Right ventricle myocardium superior (tissue), 1 donor: ENCODE measurements at regions not wholly inside any gene's neighbourhood (a gene's known extent, or its start where the extent isn't known, plus 50 kb on each side); places are given as distances from the start of the nearest gene placed in this dataset.

Experiments used
- ATAC-seq: fragments of 200-7000 bp; cut with Tn5 transposase; one replicate; pipeline ENCODE4 v1.9.1; 2020; ENCODE audit warnings: mild to moderate bottlenecking; ENCODE audit not compliant: poor library complexity
- DNase-seq: peaks from one replicate; pipeline ENCODE4 v3.0.0-alpha.2; 2020
- intact Hi-C: fragments of 100-400 bp; cut with DNase I; formaldehyde crosslinking; loops from one replicate; pipeline ENCODE4 v1.11.2; 2022
- donor health status: DM: no; HTN: yes; CAD: no; lungs with severe emphysema.

DNA sequence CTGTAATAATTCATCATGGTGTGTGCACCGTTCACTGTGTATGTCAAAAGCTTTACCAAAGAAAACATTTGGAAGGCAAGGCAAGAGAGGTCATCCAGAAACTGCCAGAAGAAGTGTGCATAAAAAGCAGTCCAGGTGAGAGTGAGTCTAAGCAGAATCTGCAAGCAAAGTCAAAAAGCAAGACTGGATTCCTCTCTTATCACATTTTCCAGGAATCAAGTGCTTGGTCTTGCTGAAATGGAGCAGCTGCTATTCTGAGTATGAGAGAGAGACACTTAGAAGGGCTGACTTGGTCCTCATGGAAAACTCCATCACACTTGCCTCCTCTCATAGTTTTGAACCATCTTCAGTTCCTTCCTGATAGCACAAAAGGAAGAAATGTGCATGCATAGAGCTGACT lies 231.3 kb downstream of the ANAPC1 start:
- ATAC-seq (no peak), DNase-seq (no peak)
- intact Hi-C loops = no loop called here

DNA sequence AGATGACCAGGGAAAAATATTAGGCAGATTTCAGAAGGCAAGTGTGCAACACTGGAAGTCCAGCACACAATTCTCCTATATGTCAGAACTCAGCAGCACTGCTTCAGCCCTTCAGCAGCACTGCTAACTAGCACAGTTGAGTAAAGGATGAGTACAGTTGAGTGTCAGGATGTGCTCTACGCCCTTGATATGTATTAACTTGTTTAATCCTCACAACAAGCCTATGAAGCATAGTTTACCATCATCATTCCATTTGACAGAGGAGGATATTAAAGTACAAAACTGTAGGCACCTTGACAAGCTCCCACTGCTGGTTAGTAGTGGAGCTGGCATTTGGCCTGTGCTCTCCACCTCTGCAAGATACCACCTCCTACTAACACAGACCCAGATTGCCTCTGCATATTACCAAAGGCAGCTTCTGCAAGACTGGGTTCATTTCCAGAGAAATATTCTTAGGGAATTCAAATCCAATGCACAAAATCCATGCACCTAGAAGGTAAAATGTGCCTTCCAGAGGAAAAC lies 230.8 kb downstream of the ANAPC1 start:
- DNase-seq (no peak), ATAC-seq (no peak)
- intact Hi-C loops = no loop called here

DNA sequence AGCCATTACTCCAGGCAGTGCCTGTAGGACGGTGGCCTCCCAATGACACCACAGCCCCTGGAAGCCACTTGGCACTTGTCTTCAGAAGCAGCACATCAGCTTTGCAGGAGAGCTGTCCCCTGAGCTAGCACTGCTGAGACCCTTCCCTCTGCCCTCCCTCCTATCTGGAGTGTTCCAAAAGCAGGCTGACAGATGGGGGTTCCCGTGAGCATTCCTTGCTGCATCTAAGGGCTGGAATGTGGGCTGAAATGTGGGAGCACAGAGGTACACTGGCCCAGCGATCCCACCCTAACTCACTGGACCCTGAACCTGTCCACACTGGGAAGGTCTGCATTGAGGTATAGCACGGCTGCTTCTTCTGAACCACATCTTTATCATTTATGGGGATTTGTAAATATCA lies 230.1 kb downstream of the ANAPC1 start:
- DNase-seq (no peak), ATAC-seq (no peak)
- intact Hi-C loops = no loop called here

DNA sequence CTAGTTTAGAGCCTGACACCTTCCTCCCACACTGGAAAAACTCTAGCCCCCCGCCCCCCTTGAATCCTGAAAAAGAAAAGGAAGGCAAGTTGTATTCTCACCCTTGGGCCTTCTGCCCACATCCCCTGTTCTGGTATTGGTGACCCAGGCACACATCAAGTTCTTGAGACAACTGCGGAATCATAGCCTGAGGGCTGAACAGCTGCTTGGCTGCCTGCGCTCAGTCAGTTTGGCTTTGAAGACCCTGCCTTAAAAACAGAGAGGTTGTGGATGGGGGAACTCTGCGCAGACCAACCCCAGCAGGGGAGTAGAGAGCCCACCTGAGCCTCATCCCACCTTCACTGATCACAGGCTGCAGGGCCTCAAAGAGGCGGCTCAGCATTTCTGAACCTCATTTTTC lies 229.2 kb downstream of the ANAPC1 start:
- intact Hi-C loops = no loop called here
- DNase-seq (no peak), ATAC-seq (no peak)

DNA sequence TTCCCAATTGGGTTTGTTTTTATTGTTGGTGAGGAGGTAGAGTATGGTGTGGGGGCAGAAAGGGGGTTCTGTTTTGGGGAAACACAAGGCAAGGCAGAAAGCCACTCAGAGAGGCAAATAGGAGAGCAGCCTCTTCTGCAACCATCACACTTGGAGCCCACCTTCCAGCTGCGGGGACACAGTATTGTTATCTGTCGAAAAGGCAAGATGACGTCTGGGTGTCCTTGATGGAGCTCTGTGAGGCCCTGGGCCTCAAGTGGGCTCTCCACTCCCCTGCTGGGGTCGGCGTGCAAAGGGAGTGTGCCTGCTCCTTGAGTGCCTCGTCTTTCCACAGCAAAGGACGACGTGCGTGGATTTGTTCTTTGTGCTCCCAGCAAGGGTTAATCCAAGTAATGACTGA lies 227.6 kb downstream of the ANAPC1 start:
- intact Hi-C loops = no loop called here
- DNase-seq = no peak

DNA sequence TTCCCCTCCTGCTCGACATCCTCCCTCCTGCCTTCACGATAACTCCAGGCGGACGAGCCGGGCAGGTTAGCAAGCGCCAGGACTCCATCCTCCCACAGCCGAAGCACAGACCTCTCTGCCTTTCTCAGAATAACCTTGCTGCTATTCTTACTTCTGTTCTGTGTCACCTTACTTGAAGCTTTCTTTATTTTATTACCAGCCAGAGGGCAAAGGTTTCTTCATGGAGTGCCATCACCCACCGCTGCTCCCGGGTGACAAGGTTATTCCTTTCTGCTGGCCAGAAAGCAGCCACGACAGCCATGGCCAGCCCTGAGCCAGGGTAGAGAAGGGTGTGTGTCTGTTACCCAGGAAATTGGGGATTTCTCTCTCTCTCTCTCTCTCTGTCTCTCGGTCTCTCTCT lies 227.1 kb downstream of the ANAPC1 start:
- no peak for ATAC-seq
- intact Hi-C loops = no loop called here
- DNase-seq = no peak

More for the DNA sequence above, 227.6 kb downstream of the ANAPC1 start:
- ATAC-seq = no peak

DNA sequence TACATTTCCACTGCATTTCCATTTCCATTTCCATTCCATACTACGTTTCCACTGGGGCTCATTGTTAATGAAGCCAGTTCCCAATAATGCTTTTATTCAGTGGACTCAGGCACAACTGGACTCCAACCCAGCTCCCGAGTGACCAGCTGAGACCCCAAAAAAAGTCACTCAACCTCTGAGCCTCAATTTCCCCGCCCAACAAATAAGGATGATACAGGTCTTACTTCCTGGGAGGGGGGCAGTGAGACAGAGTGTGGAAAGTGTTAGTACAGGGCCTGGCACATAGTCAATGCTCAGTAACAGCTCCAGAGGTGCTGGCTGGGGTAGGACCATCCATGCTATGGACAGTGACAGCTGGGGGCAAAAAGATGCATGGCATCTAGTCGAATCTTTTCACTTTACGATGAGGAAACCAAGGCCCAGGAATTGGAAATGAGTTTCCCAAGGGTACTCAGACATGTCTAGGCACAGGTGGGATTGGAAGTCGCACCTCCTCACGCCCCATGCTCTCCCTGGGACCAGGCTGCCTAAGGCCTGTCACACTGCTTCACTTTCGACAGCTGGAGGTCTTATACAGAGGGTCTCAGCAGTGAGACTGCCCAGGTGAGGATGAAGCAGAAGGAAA lies 226.5 kb downstream of the ANAPC1 start:
- no peak for ATAC-seq
- DNase-seq = no peak
- intact Hi-C loops = no loop called here

DNA sequence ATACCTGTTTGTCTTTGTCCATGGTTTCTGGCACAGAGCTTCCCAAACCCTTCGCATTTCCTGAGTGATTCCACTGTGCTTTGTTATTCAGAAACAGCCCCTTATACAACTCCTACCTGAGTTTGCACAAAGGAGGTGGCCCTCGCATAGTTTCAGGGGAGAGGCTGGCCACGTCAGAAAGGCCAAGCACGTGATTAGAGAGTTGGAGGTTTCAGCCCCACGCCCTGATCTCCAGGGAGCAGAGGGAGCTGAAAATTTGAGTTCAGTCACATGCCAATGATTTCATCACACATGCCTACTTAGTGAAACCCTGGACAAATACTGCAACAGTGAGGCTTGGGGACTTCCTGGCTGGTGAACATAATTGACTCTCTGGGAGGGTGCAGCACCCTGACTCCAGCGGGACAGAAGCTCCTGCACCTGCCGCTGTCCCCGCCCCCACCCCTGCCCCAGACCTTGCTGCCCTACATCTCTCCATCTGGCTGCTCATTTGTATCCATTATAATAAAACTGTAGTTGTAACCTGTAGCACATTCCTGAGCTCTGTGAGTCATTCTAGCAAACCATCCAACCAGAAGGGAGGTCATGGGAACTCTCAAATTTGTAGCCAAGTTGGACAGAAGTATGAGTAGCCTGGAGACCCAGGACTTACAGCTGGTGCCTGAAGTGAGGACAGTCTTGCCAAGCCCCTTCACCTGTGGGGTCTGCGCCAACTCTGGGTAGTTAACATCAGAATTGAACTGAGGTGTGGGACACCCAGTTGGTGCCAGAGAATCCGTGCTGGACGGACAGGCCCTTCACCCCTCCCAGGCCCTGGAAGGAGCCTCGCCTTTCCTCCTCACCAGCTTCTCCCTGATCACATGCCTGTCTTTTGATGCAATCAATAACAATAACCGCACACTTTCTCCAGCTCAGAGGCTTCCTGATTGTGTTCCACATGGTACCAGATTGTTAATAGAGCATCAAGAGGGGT lies 224.3 kb downstream of the ANAPC1 start:
- intact Hi-C loops = loop anchor here (10.0 kb wide), 1 partner anchor 545 kb away; no protein-coding TSS in a partner anchor
- peak; percentile 87 for ATAC-seq
- peak; percentile 78 for DNase-seq

DNA sequence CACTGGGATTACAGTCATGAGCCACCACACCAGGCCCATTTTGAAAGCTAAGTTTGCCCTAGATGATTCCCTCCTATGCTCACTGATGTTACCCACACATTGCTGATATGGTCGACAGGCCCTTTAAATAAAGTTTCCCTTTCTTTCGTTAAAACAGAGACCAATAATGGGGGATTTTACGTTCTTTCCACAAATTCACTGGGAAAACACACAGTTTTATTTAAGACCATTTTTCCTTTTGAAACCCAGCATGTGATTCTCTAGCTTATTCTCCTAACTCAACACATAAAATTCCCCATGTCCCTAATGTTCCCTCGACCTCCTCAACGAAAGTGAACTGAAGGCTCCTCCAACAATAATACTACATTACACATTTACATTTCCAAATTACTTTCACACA lies 223.2 kb downstream of the ANAPC1 start:
- ATAC-seq (no peak), DNase-seq (no peak)
- intact Hi-C loops = loop anchor here (10.0 kb wide), 1 partner anchor 546 kb away; no protein-coding TSS in a partner anchor

DNA sequence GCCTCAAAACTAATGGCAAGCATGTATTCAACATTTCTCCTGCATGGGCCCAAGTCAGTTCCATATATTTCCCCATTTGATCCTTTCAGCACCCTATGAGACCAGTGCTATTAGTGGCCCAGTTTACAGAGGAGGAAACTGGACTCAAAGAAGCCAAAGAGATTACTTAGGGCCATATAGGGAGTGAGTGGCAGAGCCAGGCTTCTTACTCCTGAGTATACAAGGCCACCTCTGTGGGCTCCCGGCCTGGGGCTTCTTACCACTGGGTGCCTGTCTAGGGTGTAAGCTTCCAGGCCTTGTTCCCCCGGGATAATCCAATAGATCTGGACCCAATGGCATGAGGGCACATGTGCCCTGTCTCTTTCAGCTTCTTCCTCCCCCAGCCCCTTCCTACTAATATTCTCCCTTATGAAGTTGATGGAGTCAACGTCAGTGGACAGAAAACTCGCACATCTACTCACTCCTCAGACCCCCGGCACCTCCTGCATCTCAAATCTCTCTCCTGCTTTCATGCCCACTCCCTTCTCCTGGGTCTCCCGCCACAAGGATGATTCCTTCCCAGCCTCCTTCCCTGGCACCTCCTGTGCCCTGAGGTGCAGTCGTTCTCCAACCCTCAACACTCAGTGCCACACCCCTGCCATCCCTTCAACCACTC lies 222.6 kb downstream of the ANAPC1 start:
- ATAC-seq = no peak
- DNase-seq = no peak
- intact Hi-C loops = loop anchor here (10.0 kb wide), 1 partner anchor 547 kb away; no protein-coding TSS in a partner anchor

DNA sequence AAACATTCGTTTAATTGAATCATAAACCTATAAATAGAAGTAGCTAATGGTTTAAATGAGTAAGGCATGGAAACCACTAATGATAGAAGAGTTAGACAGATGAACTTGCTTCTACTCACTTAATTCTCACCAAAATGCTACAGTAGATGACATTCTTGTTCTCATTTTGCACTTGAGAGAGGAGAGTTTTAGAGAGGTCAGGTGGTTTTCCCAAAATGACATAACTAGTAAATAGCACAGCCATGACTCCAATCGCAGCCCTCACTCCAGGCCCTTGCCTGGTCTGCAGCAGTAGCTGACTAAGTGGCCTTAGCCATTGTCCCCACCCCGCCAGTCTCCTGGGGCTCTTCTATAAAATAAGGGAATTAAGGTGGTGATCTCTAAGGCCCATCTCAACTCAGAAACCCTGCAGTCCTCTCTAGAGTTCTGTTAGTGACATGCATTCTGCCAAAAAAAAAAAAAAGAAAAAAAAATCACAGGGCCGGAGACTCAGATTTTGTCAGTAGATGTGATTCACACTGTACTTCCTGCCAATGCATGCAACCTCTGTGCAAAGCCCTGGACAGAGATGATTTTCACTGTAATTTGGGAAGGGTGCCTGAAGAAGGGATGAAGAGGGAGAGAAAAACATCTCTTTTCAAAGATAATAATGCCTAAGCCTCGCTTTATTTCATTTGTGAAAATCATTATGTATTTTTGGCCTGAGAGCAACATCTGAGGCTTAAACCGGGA lies 221.8 kb downstream of the ANAPC1 start:
- no peak for ATAC-seq
- intact Hi-C loops = loop anchor here (10.0 kb wide), 1 partner anchor 547 kb away; no protein-coding TSS in a partner anchor
- no peak for DNase-seq

DNA sequence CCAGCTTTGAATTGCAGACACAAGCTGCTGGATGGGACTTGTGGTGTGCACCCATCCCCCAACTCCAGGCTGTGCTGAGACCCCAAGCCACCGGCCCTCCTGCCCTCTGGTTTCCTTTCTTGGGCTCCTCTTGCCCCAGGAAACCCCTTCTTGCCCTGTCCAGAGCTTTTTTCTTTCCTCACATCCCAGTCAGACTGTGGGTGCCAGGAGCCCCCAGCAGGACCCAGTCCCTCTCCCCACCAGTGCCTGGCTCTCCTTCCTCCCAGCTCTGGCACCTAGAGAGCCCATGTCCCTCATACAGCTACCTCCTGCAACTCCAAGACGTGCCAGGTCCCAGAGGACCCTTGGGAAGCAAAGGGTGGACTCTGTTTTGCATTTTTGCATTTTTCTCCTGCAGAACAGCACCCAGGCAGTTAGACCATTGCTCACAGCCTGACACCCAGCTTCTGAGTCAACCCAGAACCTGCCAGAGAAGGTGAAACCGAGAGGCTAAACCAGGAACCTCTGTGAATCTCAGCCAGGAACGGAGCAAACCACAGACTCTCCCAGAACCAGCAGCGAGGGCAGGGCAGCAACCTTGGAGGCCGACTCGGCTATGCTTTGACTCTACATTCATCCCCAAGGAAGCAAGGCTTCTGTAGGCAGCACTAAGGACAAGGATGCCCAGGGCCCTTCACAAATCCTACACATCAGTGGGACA lies 221.1 kb downstream of the ANAPC1 start:
- intact Hi-C loops = loop anchor here (10.0 kb wide), 1 partner anchor 548 kb away; no protein-coding TSS in a partner anchor
- ATAC-seq (no peak), DNase-seq (no peak)

DNA sequence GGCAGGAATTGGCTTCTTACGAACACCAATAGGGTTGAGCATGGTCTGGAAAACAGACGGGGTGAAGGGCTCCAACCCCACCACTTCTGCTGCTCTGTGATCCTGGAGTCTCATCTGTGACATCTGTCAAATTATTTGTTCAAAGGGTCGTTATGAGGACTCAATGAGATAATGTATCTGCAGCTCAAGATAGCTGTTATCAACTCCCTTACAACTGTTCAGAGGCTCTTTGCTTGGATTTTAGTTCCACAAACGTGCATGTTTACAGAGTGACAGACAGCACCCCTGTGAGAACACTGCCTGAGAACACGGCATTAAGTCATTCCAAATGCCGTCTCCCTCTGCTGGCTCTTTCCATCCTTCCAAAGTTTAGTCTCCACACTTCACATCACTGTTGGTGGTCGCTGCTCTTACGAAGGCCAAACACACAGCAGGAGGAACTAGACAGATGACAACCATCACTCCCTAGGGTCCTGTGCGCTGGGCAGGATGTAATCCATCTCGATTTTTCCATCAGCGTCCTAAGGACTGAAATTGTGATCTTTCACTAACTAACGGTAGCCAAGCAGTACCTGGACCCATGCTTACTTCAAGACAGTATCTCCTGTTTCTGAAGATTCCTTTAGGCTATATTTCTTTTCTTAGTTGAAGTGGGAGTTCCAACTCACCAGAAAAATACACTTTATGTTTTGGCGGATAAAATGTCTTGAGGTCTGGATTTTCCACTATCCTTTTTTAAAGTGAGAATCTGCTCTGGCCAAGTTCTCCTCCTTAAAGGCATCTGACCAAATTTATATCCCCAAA lies 220.3 kb downstream of the ANAPC1 start:
- no peak for DNase-seq
- ATAC-seq = no peak
- intact Hi-C loops = loop anchor here (10.0 kb wide), 1 partner anchor 549 kb away; no protein-coding TSS in a partner anchor

DNA sequence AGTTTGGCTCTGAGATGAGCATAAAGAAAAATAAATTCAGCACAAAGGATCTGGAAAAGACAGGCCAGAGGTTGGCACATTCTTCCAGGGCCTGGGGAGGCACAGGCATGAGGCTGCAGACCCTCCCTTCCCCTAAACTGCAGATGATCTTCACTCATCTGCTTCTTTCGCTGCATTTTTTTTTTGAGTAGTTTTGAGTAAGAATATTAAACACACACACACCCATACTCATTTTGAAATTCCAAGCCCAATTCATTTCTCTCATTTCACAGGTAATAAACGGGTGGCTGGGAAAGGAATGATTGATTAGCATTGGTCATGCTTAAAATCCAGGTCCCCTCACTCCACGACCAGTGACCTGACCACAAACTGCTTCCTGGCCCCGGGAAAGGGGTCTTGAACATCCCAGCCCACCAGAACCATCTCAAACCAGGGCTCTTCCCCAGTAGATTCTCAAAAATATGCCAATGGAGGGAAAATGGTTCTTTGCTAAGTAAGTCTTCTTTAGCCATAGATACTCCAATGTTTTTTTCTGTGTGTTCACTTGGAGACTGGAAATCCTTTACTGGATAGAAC lies 219.6 kb downstream of the ANAPC1 start:
- ATAC-seq (no peak), DNase-seq (no peak)
- intact Hi-C loops = loop anchor here (10.0 kb wide), 1 partner anchor 550 kb away; no protein-coding TSS in a partner anchor

DNA sequence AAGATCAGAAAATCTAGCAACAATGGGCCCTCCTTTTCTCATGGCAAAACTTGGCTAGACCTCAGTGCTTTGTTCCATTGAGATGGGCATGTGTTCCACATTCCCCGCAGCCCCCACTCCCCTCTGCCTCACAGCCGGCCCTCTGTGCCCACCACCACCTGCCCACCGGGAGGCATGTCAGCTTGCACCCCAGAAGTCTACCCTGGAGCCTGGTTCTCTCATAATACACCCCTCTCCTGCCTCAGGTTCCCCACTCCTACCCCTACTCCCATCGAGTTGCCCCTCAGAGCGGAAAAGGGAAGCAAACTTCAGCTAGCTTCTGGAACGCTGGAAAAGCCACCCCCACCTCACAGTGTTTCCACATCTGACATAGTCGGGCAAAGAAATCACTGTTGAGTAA lies 219.0 kb downstream of the ANAPC1 start:
- ATAC-seq (no peak), DNase-seq (no peak)
- intact Hi-C loops = loop anchor here (10.0 kb wide), 1 partner anchor 550 kb away; no protein-coding TSS in a partner anchor

DNA sequence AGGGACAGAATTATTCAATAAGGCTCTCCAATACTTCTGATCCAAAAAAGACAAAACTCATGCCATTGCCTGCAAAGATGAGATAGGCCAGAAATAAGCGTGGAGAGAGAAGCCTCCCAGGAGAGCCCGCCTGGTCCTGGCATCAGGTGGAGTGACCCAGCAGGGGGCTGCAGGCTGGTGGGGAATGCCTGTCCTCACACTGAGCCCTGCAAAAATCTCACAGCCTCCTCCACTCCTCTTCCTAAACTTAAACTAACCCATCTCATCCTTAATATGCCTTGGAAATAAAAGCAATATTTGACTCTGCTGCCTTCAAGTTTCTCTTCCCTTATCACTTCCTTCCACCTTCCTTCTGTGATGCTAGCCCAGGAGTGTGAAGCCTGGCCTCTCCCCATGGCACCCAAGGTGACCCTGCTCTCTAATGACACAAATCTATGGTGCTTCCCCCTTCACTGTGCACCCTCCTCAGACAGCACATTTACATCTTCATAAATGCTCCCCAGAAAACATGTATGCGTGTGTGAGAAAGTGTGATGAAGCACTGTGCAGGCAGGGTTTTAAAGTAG lies 218.4 kb downstream of the ANAPC1 start:
- DNase-seq (no peak), ATAC-seq (no peak)
- intact Hi-C loops = loop anchor here (10.0 kb wide), 1 partner anchor 551 kb away; no protein-coding TSS in a partner anchor
